OCI-LY1 (cell line): ENCODE measurements at regions not wholly inside any gene's neighbourhood (a gene's known extent, or its start where the extent isn't known, plus 50 kb on each side); places are given as distances from the start of the nearest gene placed in this dataset.

ENCODE experiments used
- H2AFZ ChIP-seq: fragments of 200-600 bp; sonication (generic), shearing (Covaris generic); 2 replicates; pipeline ENCODE4 v1.6.0; 2014; ENCODE audit warnings: antibody characterized with exemption, mild to moderate bottlenecking, low read length
- H3F3A ChIP-seq: fragments of 200-600 bp; sonication (generic), shearing (Covaris generic); 2 replicates; pipeline ENCODE4 v1.6.0; 2014; ENCODE audit warnings: mild to moderate bottlenecking, antibody characterized with exemption, low read length, moderate library complexity; ENCODE audit not compliant: insufficient read depth
- H3K27ac ChIP-seq: fragments of 200-600 bp; sonication (generic); 2 replicates; pipeline ENCODE4 v1.5.1; 2014; ENCODE audit warnings: low read length, mixed run types, mild to moderate bottlenecking, low read depth; ENCODE audit not compliant: poor library complexity, severe bottlenecking
- H3K27me3 ChIP-seq: fragments of 200-600 bp; sonication (generic); 2 replicates; pipeline ENCODE4 v1.6.0; 2014; ENCODE audit warnings: antibody characterized with exemption, mild to moderate bottlenecking, low read length, moderate library complexity; ENCODE audit not compliant: insufficient read depth
- H3K36me3 ChIP-seq: fragments of 200-600 bp; sonication (generic); 2 replicates; pipeline ENCODE4 v1.6.1; 2014; ENCODE audit warnings: mild to moderate bottlenecking, antibody characterized with exemption, low read length, moderate library complexity, mixed read lengths; ENCODE audit not compliant: insufficient read depth
- H3K4me1 ChIP-seq: fragments of 200-600 bp; sonication (generic); 2 replicates; pipeline ENCODE4 v1.5.1; 2014; ENCODE audit warnings: mild to moderate bottlenecking, low read length, moderate library complexity; ENCODE audit not compliant: insufficient read depth, severe bottlenecking
- H3K4me2 ChIP-seq: fragments of 200-600 bp; sonication (generic), shearing (Covaris generic); 2 replicates; pipeline ENCODE4 v1.6.1; 2014; ENCODE audit warnings: low read length
- H3K4me3 ChIP-seq: fragments of 200-600 bp; sonication (generic); 2 replicates; pipeline ENCODE4 v1.5.1; 2014; ENCODE audit warnings: low read length, low read depth, mild to moderate bottlenecking, mixed read lengths; ENCODE audit not compliant: poor library complexity, severe bottlenecking
- H3K79me2 ChIP-seq: fragments of 200-600 bp; shearing (Covaris generic); 2 replicates; pipeline ENCODE4 v1.6.1; 2016; ENCODE audit warnings: mixed run types, low read length, mixed read lengths; ENCODE audit not compliant: insufficient read depth
- H3K9ac ChIP-seq: fragments of 200-600 bp; sonication (generic), shearing (Covaris generic); 2 replicates; pipeline ENCODE4 v1.6.1; 2014; ENCODE audit warnings: mild to moderate bottlenecking, low read length, mixed read lengths
- H3K9me2 ChIP-seq: fragments of 200-600 bp; sonication (generic), shearing (Covaris generic); 2 replicates; pipeline ENCODE4 v1.6.1; 2014; ENCODE audit warnings: low read depth, mild to moderate bottlenecking, low read length, mixed read lengths
- H3K9me3 ChIP-seq: fragments of 200-600 bp; shearing (Covaris generic); 2 replicates; pipeline ENCODE4 v1.6.1; 2014; ENCODE audit warnings: low read length, mixed read lengths
- H4K20me1 ChIP-seq: fragments of 200-600 bp; sonication (generic), shearing (Covaris generic); 2 replicates; pipeline ENCODE4 v1.6.0; 2016; ENCODE audit warnings: mild to moderate bottlenecking, low read length; ENCODE audit not compliant: insufficient read depth
- CTCF ChIP-seq: fragments of 200-600 bp; sonication (generic), shearing (Covaris generic); IDR thresholded peaks from 2 replicates; pipeline ENCODE4 v1.5.1; 2017; ENCODE audit warnings: mild to moderate bottlenecking, antibody characterized with exemption, low read length, moderate library complexity, mixed read lengths
- EZH2 ChIP-seq: fragments of 200-600 bp; sonication (generic), shearing (Covaris generic); IDR thresholded peaks from 2 replicates; pipeline ENCODE4 v1.8.0; 2017; ENCODE audit warnings: borderline replicate concordance, mixed run types, mild to moderate bottlenecking, antibody characterized with exemption, low read length, moderate library complexity, mixed read lengths

- H3K36me3 ChIP-seq: no peaks in the 10 kb centered on the region
- H2AFZ ChIP-seq: no peak overlapping the region
- H3F3A ChIP-seq: no peaks in the 10 kb centered on the region
- H3K4me1 ChIP-seq: no peaks in the 10 kb centered on the region
- H4K20me1 ChIP-seq: no peaks in the 10 kb centered on the region
- no peaks in the 10 kb centered on the region for H3K9me3 ChIP-seq
- H3K27ac ChIP-seq: no peak overlapping the region
- H3K4me2 ChIP-seq: no peak overlapping the region
- no peak overlapping the region for H3K4me3 ChIP-seq
- no peaks in the 10 kb centered on the region for H3K9me2 ChIP-seq
- H3K79me2 ChIP-seq: no peaks in the 10 kb centered on the region
- TF ChIP-seq CTCF (no peak), EZH2 (no peak)
- no peaks in the 10 kb centered on the region for H3K27me3 ChIP-seq
- no peak overlapping the region for H3K9ac ChIP-seq
These were observed 483.3 kb downstream of the KLHL13 start for GRCh38 chrX:117633277-117633676.

- Histone ChIP-seq H3K4me1 (no peaks in the 10 kb centered on the region), H3K27me3 (no peaks in the 10 kb centered on the region), H3K9me3 (no peaks in the 10 kb centered on the region), H3K4me3 (no peak overlapping the region), H3K27ac (no peak overlapping the region), H2AFZ (no peak overlapping the region), H4K20me1 (no peaks in the 10 kb centered on the region), H3K4me2 (no peak overlapping the region), H3F3A (no peaks in the 10 kb centered on the region), H3K9me2 (no peaks in the 10 kb centered on the region), H3K36me3 (no peaks in the 10 kb centered on the region), H3K79me2 (no peaks in the 10 kb centered on the region), H3K9ac (no peak overlapping the region)
- TF ChIP-seq CTCF (no peak), EZH2 (no peak)
These were observed 488.2 kb downstream of the KLHL13 start for GRCh38 chrX:117628381-117628780.

DNA sequence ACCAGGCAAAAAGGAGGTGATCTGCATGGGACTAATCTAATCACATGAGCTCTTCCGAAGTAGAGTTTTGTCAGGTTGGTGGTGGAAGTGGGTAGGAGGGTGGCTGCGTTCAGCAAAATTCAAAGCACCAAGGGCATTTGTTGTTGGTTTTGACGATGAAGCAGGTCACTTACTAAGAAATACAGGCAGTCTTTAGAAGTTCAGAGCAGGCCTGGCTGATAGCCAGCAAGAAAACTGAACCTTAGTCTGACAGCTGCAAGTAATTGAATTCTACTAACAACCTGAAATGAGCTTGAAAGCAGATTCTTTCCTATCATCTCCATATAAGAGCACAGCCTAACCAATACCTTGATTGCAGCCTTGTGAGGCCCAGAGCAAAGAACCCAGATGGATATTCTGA is 505.8 kb downstream of the KLHL13 start:
- Histone ChIP-seq H3K27me3 (no peaks in the 10 kb centered on the region), H3K27ac (no peak overlapping the region), H4K20me1 (no peaks in the 10 kb centered on the region), H3K36me3 (no peaks in the 10 kb centered on the region), H2AFZ (no peak overlapping the region), H3K79me2 (no peaks in the 10 kb centered on the region), H3K4me3 (no peak overlapping the region), H3K4me2 (no peak overlapping the region), H3K9me3 (no peaks in the 10 kb centered on the region), H3K9ac (no peak overlapping the region), H3K9me2 (no peaks in the 10 kb centered on the region), H3K4me1 (no peaks in the 10 kb centered on the region), H3F3A (no peaks in the 10 kb centered on the region)
- TF ChIP-seq CTCF: no peak
- no peak for TF ChIP-seq EZH2
